ENCODE measurements at regions not wholly inside any gene's neighbourhood (a gene's known extent, or its start where the extent isn't known, plus 50 kb on each side); places are given as distances from the start of the nearest gene placed in this dataset.
"Not testable (repeated sequence)": the region's sequence is repeated elsewhere in the genome, so short reads cannot be mapped to it uniquely, and the experiment has no call there.

DNA sequence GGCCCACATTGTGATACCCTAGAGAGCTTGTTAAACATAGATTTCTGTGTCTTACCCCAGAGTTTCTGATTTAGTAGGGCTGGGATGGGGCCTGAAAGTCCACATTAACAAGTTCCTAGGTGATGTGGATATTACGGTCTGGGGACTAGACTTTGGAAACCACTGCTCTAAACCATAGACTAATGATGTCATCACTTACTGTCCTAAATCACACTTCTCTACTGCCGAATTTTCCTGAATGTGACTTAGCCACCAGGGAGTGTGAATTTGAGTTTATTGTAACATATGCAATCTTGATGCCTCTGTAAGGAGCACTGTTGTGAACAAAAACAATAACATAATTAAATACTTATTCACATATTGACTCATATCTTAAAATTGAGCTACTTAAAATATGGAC lies 165.6 kb downstream of the BTBD3 start:
- no peak for DNase-seq (ENCODE audit: extremely low read depth, low read depth)
- TF ChIP-seq, protein P1, sequence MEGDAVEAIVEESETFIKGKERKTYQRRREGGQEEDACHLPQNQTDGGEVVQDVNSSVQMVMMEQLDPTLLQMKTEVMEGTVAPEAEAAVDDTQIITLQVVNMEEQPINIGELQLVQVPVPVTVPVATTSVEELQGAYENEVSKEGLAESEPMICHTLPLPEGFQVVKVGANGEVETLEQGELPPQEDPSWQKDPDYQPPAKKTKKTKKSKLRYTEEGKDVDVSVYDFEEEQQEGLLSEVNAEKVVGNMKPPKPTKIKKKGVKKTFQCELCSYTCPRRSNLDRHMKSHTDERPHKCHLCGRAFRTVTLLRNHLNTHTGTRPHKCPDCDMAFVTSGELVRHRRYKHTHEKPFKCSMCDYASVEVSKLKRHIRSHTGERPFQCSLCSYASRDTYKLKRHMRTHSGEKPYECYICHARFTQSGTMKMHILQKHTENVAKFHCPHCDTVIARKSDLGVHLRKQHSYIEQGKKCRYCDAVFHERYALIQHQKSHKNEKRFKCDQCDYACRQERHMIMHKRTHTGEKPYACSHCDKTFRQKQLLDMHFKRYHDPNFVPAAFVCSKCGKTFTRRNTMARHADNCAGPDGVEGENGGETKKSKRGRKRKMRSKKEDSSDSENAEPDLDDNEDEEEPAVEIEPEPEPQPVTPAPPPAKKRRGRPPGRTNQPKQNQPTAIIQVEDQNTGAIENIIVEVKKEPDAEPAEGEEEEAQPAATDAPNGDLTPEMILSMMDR (IDR thresholded peaks at IDR 0.05; ENCODE audit: low read depth, low read length), result no peak

DNA sequence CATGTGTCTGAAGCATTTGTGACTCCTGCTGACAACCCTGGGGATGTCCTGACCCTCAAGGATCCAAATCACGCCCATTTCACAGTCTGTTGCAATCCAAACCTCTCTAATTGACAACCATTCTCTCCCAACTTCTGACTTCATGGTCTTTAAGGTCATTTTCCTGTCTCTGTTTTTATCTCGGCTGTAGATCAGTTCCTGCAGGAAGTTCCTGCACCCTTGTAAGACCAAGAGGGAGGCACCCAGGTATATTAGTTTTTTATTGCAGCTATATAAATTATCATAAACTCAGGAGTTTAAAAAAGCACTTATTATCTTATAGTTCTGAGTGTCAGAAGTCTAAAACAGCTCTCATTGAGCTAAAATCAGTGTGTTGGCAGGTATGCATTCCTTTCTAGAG lies 166.8 kb downstream of the BTBD3 start:
- TF ChIP-seq, protein P1 (IDR thresholded peaks at IDR 0.05; ENCODE audit: low read depth, low read length), result no peak
- no peak for DNase-seq (ENCODE audit: extremely low read depth, low read depth)

DNA sequence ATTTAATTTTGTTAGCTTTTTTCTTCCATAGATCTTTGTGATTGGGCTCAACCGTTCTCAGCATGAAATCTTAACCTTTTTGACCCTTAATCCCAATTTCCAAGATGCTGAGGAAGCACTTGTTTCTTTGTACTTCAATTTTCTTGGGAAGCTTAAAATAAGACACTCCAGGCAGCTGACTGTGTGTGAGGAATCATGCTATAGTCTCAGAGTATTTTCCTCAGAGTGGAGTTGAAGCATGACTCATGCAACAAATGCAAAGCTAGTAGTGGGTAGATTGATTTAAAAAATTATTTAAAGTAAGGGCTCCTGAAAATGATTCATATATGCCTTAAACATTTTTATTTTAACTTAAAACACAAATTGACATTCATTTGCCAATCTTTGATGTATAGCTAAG lies 168.7 kb downstream of the BTBD3 start:
- TF ChIP-seq, protein P1 (IDR thresholded peaks at IDR 0.05; ENCODE audit: low read depth, low read length), result no peak
- no peak for DNase-seq (ENCODE audit: extremely low read depth, low read depth)

DNA sequence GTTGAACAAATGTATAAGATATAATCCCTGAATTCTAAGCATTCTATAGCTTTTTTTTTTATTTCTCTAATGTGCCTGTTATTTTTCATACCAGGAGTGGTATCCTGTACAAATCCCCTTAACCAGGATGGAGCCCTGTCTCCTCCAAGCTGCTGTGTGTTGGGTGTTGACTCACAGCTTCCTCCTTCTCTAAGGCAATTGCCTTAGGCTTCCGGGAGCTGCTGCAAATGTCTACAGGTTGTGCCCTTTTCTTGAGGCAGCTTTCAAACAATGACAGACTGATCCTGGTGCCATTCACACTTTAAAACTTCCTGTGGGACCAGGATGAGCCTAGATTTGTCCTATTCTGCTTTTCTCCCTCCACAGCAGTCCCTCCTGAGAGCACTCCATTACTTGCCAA lies 173.2 kb downstream of the BTBD3 start:
- no peak for DNase-seq (ENCODE audit: extremely low read depth, low read depth)
- TF ChIP-seq, protein P1 (IDR thresholded peaks at IDR 0.05; ENCODE audit: low read depth, low read length), result no peak

DNA sequence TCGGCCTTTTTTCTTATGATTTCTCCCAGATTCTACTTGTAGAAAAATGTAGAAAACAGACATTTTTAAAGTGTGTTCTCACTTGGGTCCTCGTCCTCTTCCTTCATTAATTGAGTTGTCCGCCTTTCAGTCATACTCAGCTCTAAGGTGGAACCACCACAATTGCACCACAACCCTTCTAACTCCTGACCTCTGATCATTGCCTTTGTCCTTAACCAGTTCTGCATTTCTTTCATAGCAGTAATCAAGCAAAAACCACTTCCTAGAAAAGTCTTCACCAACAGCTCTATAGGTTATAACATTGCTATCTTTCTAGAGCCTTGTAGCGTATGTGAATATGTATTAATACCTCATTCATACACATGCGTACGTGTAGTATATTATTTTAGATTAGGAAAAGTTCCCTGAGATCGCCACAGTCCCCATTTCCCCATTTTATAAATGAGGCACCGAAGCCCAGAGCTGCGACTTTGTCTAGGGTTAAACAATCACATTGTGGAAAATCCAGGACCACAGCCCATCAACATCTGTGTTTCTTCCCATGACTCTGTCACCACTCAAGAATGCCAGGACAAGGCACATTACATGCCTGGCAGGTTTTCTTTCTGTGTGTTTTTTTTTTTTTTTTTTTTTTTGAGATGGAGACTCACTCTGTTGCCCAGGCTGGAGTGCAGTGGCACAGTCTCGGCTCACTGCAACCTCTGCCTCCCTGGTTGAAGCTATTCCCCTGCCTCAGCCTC lies 175.5 kb downstream of the BTBD3 start:
- TF ChIP-seq, protein P1 (IDR thresholded peaks at IDR 0.05; ENCODE audit: low read depth, low read length), result no peak
- no peak for DNase-seq (ENCODE audit: extremely low read depth, low read depth)

DNA sequence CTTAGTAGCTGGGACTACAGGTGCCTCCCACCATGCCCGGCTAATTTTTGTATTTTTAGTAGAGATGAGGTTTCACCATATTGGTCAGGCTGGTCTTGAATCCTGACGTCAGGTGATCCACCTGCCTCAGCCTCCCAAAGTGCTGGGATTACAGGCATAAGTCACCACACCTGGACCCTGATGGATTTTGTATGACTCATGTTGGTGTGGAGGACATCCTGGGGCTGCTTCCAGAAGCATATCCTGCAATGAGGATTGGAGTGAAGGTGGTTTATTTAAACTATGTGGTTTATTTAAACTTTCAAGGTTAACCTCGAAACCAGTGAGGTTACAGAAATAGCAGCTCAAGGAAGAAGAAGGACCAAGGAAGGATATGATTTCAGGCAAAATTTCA lies 176.1 kb downstream of the BTBD3 start:
- DNase-seq (ENCODE audit: extremely low read depth, low read depth), result not testable (repeated sequence)

DNA sequence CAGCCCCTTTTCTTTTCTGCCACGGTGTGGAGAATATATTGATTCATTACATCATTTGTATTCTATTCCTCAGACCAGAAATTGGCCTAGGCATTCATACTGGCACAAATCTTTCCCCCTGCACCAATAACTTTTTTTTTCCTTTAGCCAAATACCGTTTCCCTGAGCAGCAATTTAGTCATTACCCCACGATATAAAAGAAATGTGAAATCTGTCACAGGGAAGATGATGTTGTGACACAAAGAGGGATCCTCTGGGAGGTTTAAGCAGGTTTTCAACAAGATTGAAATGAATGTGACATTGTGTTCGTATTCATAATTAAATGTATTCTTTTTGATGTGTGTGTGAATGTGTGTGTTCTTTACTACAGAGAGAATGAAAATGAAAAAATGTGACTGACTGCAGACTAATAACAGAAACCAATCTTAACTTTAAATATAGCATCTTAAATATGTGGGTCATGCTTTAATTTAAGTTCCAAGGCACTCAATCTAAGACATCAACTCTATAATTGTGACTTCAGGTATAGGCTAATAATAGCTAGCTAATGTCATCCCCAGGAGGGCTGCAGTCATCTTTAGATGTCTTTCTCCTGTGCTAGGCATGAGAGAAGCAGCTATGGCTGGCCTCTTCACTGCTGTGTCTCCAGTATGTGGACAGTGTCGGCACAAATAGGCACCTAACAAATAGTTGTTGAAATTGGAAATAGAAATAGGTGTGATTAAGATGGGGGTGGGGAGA lies 177.7 kb downstream of the BTBD3 start:
- DNase-seq (ENCODE audit: extremely low read depth, low read depth), result no peak
- TF ChIP-seq, protein P1 (IDR thresholded peaks at IDR 0.05; ENCODE audit: low read depth, low read length), result no peak

Measured in AG09319 (cell line).